ENCODE measurements at regions not wholly inside any gene's neighbourhood (a gene's known extent, or its start where the extent isn't known, plus 50 kb on each side); places are given as distances from the start of the nearest gene placed in this dataset.

GRCh38 chr6:137815692-137816091, 51.4 kb upstream of the TNFAIP3 start:
- TF ChIP-seq, protein P1, sequence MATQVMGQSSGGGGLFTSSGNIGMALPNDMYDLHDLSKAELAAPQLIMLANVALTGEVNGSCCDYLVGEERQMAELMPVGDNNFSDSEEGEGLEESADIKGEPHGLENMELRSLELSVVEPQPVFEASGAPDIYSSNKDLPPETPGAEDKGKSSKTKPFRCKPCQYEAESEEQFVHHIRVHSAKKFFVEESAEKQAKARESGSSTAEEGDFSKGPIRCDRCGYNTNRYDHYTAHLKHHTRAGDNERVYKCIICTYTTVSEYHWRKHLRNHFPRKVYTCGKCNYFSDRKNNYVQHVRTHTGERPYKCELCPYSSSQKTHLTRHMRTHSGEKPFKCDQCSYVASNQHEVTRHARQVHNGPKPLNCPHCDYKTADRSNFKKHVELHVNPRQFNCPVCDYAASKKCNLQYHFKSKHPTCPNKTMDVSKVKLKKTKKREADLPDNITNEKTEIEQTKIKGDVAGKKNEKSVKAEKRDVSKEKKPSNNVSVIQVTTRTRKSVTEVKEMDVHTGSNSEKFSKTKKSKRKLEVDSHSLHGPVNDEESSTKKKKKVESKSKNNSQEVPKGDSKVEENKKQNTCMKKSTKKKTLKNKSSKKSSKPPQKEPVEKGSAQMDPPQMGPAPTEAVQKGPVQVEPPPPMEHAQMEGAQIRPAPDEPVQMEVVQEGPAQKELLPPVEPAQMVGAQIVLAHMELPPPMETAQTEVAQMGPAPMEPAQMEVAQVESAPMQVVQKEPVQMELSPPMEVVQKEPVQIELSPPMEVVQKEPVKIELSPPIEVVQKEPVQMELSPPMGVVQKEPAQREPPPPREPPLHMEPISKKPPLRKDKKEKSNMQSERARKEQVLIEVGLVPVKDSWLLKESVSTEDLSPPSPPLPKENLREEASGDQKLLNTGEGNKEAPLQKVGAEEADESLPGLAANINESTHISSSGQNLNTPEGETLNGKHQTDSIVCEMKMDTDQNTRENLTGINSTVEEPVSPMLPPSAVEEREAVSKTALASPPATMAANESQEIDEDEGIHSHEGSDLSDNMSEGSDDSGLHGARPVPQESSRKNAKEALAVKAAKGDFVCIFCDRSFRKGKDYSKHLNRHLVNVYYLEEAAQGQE (IDR thresholded peaks at IDR 0.05; ENCODE audit: insufficient replicate concordance, low read depth): no peak
- TF ChIP-seq CTCF (IDR thresholded peaks at IDR 0.05; ENCODE audit: insufficient read depth, low read length): no peak
- TF ChIP-seq POLR2AphosphoS5 (IDR thresholded peaks at IDR 0.05; ENCODE audit: low read depth): no peak
- TF ChIP-seq GABPA (IDR thresholded peaks at IDR 0.05; ENCODE audit: low read depth): no peak

All from HL-60 (cell line).